Stimulated activated CD4-positive, alpha-beta T cell treated with anti-CD3 and anti-CD28 coated beads, Interleukin-4, amount 100 ng/mL, for 4 hours (primary cell): ENCODE measurements at regions not wholly inside any gene's neighbourhood (a gene's known extent, or its start where the extent isn't known, plus 50 kb on each side); places are given as distances from the start of the nearest gene placed in this dataset.
"Not testable (repeated sequence)": the region's sequence is repeated elsewhere in the genome, so short reads cannot be mapped to it uniquely, and the experiment has no call there.

Experiments used
- DNase-seq, 2 experiments: peaks; one replicate each; pipeline ENCODE4 v3.0.0-alpha.2; 2020

GRCh38 chr14:105896206-105896605, 369.8 kb downstream of the TMEM121 start:
- not testable (repeated sequence) for DNase-seq

- not testable (repeated sequence) for DNase-seq
Observed at GRCh38 chr14:105896961-105897724, 370.8 kb downstream of the TMEM121 start.

- no peak for DNase-seq
Observed at GRCh38 chr14:105897725-105898113, 371.3 kb downstream of the TMEM121 start.

GRCh38 chr14:105898482-105899010, 372.2 kb downstream of the TMEM121 start:
- no peak for DNase-seq

GRCh38 chr14:105899071-105899641, 372.8 kb downstream of the TMEM121 start:
- no peak for DNase-seq

- no peak for DNase-seq
Observed at GRCh38 chr14:105899657-105900397, 373.4 kb downstream of the TMEM121 start.

GRCh38 chr14:105900398-105901160, 374.2 kb downstream of the TMEM121 start:
- no peak for DNase-seq

GRCh38 chr14:105901226-105901625, 374.8 kb downstream of the TMEM121 start:
- DNase-seq, result no peak

- no peak for DNase-seq
Observed at GRCh38 chr14:105902131-105902898, 375.9 kb downstream of the TMEM121 start.

- not testable (repeated sequence) for DNase-seq
Observed at GRCh38 chr14:105902899-105903165, 376.4 kb downstream of the TMEM121 start.

- no peak for DNase-seq
Observed at GRCh38 chr14:105903971-105904370, 377.6 kb downstream of the TMEM121 start.

- no peak for DNase-seq
Observed at GRCh38 chr14:105904379-105904778, 378.0 kb downstream of the TMEM121 start.

GRCh38 chr14:105905456-105905855, 379.1 kb downstream of the TMEM121 start:
- no peak for DNase-seq

GRCh38 chr14:105907276-105907675, 380.9 kb downstream of the TMEM121 start:
- no peak for DNase-seq

GRCh38 chr14:105908006-105908405, 381.6 kb downstream of the TMEM121 start:
- no peak for DNase-seq

GRCh38 chr14:105908481-105908911, 382.1 kb downstream of the TMEM121 start:
- DNase-seq, result no peak

- DNase-seq, result no peak
Observed at GRCh38 chr14:105909046-105909827, 382.9 kb downstream of the TMEM121 start.

- DNase-seq, result not testable (repeated sequence)
Observed at GRCh38 chr14:105909828-105910120, 383.4 kb downstream of the TMEM121 start.

- DNase-seq, result no peak
Observed at GRCh38 chr14:105910426-105910825, 384.0 kb downstream of the TMEM121 start.

GRCh38 chr14:105911006-105911847, 384.8 kb downstream of the TMEM121 start:
- no peak for DNase-seq

- not testable (repeated sequence) for DNase-seq
Observed at GRCh38 chr14:105911848-105912292, 385.5 kb downstream of the TMEM121 start.
